ENCODE measurements at regions not wholly inside any gene's neighbourhood (a gene's known extent, or its start where the extent isn't known, plus 50 kb on each side); places are given as distances from the start of the nearest gene placed in this dataset.

DNA sequence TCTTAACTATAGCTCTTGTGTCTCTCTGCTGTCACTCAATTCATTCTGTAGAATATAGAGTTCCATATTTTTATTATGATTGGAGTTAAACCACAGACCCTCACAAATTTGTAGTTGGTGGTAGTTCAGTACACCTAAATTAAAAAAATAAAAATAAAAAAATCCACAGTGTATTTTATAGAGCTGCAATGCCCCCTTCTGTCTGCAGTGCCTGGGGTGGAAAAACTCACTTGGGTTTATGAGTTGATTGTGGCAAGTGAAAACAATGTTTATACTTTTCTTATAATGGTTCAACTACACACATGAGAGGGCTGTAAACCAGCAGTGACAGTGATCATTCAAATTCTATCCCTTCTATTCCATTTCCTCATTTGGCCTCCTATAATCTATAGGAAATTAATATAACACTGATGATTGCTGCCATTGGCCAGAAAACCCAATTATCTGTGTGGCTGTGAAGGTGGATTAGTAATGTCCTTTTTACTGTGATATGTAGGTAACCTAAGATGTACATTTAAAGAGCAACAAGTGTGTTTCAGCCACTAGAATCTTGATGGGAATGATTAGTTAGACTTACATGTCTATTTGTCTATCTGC is 166.9 kb upstream of the LRIG3 start:
- no peaks in the 10 kb centered on the region for H3K4me1 ChIP-seq (replicated peaks in 1 of 2)
- no peak overlapping the region for H3K27ac ChIP-seq
- intact Hi-C loops (cut with DNase I): no loop called here
- no peak overlapping the region for H3K4me3 ChIP-seq
- TF ChIP-seq, protein P1, sequence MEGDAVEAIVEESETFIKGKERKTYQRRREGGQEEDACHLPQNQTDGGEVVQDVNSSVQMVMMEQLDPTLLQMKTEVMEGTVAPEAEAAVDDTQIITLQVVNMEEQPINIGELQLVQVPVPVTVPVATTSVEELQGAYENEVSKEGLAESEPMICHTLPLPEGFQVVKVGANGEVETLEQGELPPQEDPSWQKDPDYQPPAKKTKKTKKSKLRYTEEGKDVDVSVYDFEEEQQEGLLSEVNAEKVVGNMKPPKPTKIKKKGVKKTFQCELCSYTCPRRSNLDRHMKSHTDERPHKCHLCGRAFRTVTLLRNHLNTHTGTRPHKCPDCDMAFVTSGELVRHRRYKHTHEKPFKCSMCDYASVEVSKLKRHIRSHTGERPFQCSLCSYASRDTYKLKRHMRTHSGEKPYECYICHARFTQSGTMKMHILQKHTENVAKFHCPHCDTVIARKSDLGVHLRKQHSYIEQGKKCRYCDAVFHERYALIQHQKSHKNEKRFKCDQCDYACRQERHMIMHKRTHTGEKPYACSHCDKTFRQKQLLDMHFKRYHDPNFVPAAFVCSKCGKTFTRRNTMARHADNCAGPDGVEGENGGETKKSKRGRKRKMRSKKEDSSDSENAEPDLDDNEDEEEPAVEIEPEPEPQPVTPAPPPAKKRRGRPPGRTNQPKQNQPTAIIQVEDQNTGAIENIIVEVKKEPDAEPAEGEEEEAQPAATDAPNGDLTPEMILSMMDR (IDR thresholded peaks at IDR 0.05): peak in 3 of 6 experiments; percentile 29 to 40 (median 32)
- no peak for TF ChIP-seq POLR2A (IDR thresholded peaks at IDR 0.05)
- no peaks in the 10 kb centered on the region for H3K36me3 ChIP-seq (replicated peaks in 1 of 2)
- no peaks in the 10 kb centered on the region for H3K9me3 ChIP-seq (replicated peaks in 1 of 3)
- no peak for DNase-seq
- H3K27me3 ChIP-seq: no peaks in the 10 kb centered on the region

DNA sequence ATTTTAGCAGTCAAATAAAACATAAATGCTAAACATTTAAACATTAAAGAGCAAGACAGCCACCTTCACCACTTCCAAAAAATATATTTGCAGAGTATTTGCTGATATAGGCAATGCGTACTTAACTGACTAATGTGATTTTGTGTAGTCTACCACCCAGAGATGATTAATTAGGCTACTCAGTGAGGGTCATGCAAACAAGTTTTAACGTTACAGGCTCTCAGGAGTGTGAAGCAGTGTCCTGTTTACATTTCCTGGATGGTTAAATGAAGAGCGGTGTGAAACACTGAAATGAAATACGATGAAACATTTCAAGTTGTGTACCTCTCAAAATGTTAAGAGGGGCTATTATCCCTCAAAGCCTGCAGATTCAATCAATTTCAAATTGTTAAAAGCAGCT is 165.8 kb upstream of the LRIG3 start:
- Histone ChIP-seq H3K4me1 (replicated peaks in 1 of 2) (no peaks in the 10 kb centered on the region), H3K27me3 (no peaks in the 10 kb centered on the region), H3K9me3 (replicated peaks in 1 of 3) (no peaks in the 10 kb centered on the region), H3K27ac (no peak overlapping the region), H3K36me3 (replicated peaks in 1 of 2) (no peaks in the 10 kb centered on the region), H3K4me3 (no peak overlapping the region)
- intact Hi-C loops (cut with DNase I): no loop called here
- 75 to 86% (median 80%) methylated on average over 4 of the region's 4 CpGs for WGBS, 4 donors
- no peak for TF ChIP-seq POLR2A (IDR thresholded peaks at IDR 0.05)
- TF ChIP-seq, protein P1 (IDR thresholded peaks at IDR 0.05): no peak
- DNase-seq: no peak

DNA sequence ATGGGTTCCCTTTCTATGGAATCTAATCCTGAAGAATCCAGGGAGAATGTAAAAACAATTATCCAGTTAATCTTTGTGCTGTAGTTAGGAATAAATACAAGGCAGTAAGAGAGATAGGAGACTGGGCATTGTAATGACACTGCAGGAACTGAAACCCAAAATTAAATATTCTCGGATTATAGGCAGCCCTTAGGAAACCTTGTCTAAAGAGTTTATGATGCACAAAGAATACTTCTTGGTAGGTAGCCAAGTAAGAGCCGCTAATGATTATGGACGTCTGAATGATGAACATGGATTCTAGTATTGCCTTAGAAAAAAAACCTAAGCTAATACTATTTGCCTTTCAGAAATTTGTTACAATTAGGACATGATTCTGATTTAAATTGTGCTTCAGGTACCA is 165.4 kb upstream of the LRIG3 start:
- H3K9me3 ChIP-seq (replicated peaks in 1 of 3): no peaks in the 10 kb centered on the region
- H3K27ac ChIP-seq: no peak overlapping the region
- TF ChIP-seq, protein P1 (IDR thresholded peaks at IDR 0.05): no peak
- no peak for TF ChIP-seq POLR2A (IDR thresholded peaks at IDR 0.05)
- intact Hi-C loops (cut with DNase I): no loop called here
- no peaks in the 10 kb centered on the region for H3K4me1 ChIP-seq (replicated peaks in 1 of 2)
- H3K4me3 ChIP-seq: no peak overlapping the region
- WGBS, 4 donors: 37 to 50% (median 40%) methylated on average over 3 of the region's 3 CpGs
- no peaks in the 10 kb centered on the region for H3K27me3 ChIP-seq
- DNase-seq: no peak
- H3K36me3 ChIP-seq (replicated peaks in 1 of 2): no peaks in the 10 kb centered on the region

DNA sequence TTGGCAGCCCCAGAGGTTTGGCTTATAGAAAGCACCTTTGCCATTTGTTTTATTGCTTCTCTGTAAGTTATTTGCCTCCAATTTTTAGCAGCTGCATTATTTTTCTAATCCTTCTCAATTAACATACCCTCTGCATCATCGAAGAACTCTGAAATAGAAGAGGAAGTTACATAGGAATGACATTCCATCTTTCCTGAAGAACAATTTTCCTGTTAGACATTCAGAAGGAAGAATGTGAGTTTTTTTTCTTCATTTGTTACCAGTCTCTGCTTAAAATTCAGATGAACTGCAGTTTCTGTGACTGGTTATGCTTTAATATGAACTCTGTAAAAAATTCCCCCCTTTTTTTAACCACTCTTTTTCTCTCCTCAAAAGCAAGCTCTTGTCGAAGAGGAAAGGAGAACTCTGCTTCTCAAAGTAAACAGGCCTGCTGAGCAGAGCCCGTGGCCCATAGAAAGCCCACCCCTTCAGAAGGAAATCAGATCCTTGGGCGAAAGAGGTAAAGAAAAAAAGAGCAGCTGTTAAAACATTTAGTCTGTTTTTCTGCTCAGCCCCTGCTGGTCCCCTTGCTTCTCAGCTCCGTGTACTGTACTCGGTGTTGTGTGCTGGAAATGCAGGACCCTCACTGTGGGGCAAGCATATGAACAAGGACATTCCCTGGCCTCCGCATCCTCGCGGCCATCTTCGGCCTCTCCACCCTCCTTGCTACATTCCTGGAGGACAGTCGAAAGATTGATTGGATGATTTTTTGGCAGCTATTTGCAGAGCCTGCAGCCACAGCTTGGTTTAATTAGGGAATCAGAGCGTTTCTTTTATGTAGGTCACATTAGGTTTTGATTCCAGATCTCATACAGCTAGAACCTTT is 164.4 kb upstream of the LRIG3 start:
- WGBS, 4 donors: 45 to 52% (median 49%) methylated on average over 11 to 12 of the region's 12 CpGs

More for the DNA sequence above, 164.4 kb upstream of the LRIG3 start:
- Histone ChIP-seq H3K4me1 (replicated peaks in 1 of 2) (no peaks in the 10 kb centered on the region), H3K36me3 (replicated peaks in 1 of 2) (no peaks in the 10 kb centered on the region), H3K9me3 (replicated peaks in 1 of 3) (no peaks in the 10 kb centered on the region), H3K4me3 (no peak overlapping the region), H3K27ac (peak overlapping the region in 2 of 5 donors; percentile 34 to 43), H3K27me3 (no peaks in the 10 kb centered on the region)
- intact Hi-C loops (cut with DNase I): no loop called here
- TF ChIP-seq POLR2A (IDR thresholded peaks at IDR 0.05): no peak
- TF ChIP-seq, protein P1 (IDR thresholded peaks at IDR 0.05): no peak
- DNase-seq: peak in 2 of 7 donors; percentile 15 to 21
